SK-N-SH (cell line): ENCODE measurements at regions not wholly inside any gene's neighbourhood (a gene's known extent, or its start where the extent isn't known, plus 50 kb on each side); places are given as distances from the start of the nearest gene placed in this dataset.

Source experiments
- CTCF ChIP-seq: fragments of 200-600 bp; sonication (generic); IDR thresholded peaks from 2 replicates; pipeline ENCODE4 v1.6.1; 2017; ENCODE audit warnings: antibody characterized with exemption, mild to moderate bottlenecking, moderate library complexity
- NRF1 ChIP-seq: IDR thresholded peaks from 2 replicates; pipeline ENCODE4 v1.6.1; 2012; ENCODE audit warnings: low read depth, mild to moderate bottlenecking, low read length
- REST ChIP-seq: IDR thresholded peaks from 2 replicates; pipeline ENCODE4 v1.6.1; 2012; ENCODE audit warnings: mild to moderate bottlenecking, low read depth, low read length, moderate library complexity
- RFX5 ChIP-seq: IDR thresholded peaks from 2 replicates; pipeline ENCODE4 v1.6.1; 2012; ENCODE audit warnings: mild to moderate bottlenecking, improper control_type of control experiment, low read length

DNA sequence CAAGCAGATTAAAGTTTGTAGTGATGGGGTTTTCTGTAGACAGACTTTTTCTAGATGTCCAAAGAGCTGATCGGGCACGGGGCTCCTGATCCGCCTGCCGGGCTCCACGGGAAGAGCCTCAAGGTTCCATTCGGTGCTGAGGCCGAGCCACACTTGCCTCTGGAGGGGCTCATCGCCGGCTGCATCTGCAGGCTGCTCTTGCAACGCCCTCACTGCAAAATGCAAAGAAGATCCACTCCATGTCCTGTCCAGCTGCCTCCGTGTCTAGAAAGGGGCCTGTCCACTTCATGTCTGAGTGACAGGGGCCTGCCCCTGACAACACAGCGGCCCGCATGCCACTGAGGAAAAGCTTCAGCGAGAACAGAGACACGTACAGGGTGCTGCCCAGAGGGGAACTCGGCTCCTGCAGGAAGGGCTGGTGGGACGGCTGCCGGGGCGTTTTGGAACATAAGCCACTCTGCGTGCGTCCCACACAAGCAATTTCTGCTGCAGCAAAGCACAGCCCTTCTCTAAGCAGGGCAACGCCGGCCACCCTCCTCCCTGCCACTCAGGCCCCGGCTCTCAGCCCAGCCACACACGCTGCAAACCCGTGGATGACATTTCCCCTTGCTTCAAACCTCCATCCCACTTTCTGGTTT lies 53.6 kb upstream of the CTDP1 start:
- TF ChIP-seq CTCF = no peak
- no peak for TF ChIP-seq REST
- no peak for TF ChIP-seq NRF1
- TF ChIP-seq RFX5 = no peak
